ENCODE measurements at regions not wholly inside any gene's neighbourhood (a gene's known extent, or its start where the extent isn't known, plus 50 kb on each side); places are given as distances from the start of the nearest gene placed in this dataset.

DNA sequence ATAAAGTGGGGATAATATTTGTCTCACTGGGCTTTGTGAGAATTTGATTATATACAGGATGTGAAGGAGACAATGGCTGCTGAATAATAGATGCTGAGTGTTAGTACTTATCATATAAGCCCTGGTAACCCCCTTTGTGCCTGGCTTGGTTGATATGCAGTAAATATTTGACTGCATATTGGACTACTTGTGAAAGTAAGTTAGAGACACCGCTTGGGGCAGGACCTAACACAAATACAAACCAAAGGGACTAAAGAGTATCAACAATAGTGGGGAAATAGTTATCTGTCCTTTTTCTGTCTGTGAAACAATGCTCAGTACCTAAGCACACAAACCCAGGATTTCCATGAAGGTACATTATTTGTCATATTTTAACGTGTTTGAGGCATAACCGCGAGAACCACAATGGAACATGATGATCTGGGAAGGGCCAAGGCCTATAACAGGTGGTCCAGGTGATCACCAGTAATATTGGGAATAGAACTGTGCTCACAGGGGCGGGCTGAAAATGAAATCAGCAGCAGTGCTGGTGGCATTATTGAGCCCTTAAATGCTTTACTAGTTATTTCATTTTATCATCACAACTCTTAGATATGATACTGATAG lies 138.2 kb upstream of the SMARCA2 start:
- no peak for DNase-seq (ENCODE audit: low read depth in 1 of 2, low spot score in 1 of 2)
- Histone ChIP-seq H3K27ac (no peak overlapping the region), H3K4me3 (no peak overlapping the region), H3K4me2 (no peak overlapping the region), H3K4me1 (no peaks in the 10 kb centered on the region), H3K9me3 (no peaks in the 10 kb centered on the region)
- POLR2A ChIA-PET, result no interaction called here
- no peak for ATAC-seq
- CTCF ChIA-PET, result no interaction called here
- TF ChIP-seq MAFK (IDR thresholded peaks at IDR 0.05; ENCODE audit: partially characterized antibody), result no peak
- 9% methylated on average over 5 of the region's 5 CpGs for WGBS (ENCODE audit: missing lambda C conversion rate)
- FAIRE-seq, result no peak

DNA sequence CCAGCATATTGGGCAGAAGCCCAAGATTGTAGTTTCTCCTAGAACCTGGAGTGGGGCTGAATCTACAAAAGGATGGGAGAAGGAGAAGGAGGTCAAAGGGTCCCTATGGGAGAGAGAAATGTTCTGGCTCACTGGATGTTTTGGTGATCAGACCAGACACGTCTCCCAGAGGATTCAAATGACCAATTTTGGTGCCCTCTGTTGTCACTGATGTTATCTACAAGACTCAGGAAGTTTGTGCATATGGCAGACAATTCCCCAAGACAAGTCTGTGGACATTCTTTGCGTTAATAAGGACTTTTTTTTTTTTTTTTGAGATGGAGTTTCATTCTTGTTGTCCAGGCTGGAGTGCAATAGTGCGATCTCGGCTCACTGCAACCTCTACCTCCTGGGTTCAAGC lies 137.2 kb upstream of the SMARCA2 start:
- Histone ChIP-seq H3K27ac (no peak overlapping the region), H3K9me3 (no peaks in the 10 kb centered on the region), H3K4me1 (no peaks in the 10 kb centered on the region), H3K4me3 (no peak overlapping the region), H3K4me2 (no peak overlapping the region)
- 14% methylated on average over 4 of the region's 4 CpGs for whole genome bisulfite sequencing (ENCODE audit: missing lambda C conversion rate)
- TF ChIP-seq, protein P1, sequence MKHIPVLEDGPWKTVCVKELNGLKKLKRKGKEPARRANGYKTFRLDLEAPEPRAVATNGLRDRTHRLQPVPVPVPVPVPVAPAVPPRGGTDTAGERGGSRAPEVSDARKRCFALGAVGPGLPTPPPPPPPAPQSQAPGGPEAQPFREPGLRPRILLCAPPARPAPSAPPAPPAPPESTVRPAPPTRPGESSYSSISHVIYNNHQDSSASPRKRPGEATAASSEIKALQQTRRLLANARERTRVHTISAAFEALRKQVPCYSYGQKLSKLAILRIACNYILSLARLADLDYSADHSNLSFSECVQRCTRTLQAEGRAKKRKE (CRISPR knock-in tag; IDR thresholded peaks at IDR 0.05; ENCODE audit: low read depth), result no peak
- TF ChIP-seq, protein P2, sequence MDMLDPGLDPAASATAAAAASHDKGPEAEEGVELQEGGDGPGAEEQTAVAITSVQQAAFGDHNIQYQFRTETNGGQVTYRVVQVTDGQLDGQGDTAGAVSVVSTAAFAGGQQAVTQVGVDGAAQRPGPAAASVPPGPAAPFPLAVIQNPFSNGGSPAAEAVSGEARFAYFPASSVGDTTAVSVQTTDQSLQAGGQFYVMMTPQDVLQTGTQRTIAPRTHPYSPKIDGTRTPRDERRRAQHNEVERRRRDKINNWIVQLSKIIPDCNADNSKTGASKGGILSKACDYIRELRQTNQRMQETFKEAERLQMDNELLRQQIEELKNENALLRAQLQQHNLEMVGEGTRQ (IDR thresholded peaks at IDR 0.05), result no peak
- TF ChIP-seq RNF2 (IDR thresholded peaks at IDR 0.05; ENCODE audit: borderline replicate concordance, low read depth) (no peak), POLR2AphosphoS2 (conservative IDR thresholded peaks at IDR 0.05; ENCODE audit: low read length) (no peak), EP300 (IDR thresholded peaks at IDR 0.05) (no peak), RCOR1 (IDR thresholded peaks at IDR 0.05; ENCODE audit: low read depth, low read length) (no peak), TFCP2L1 (CRISPR knock-in tag; IDR thresholded peaks at IDR 0.05) (no peak), HEYL (CRISPR knock-in tag; IDR thresholded peaks at IDR 0.05) (no peak), ZSCAN20 (CRISPR knock-in tag; IDR thresholded peaks at IDR 0.05) (no peak)
- no peak for FAIRE-seq
- no peak for DNase-seq (ENCODE audit: low read depth in 1 of 2, low spot score in 1 of 2)
- no peak for ATAC-seq
- ChIA-PET POLR2A (no interaction called here), CTCF (no interaction called here)

DNA sequence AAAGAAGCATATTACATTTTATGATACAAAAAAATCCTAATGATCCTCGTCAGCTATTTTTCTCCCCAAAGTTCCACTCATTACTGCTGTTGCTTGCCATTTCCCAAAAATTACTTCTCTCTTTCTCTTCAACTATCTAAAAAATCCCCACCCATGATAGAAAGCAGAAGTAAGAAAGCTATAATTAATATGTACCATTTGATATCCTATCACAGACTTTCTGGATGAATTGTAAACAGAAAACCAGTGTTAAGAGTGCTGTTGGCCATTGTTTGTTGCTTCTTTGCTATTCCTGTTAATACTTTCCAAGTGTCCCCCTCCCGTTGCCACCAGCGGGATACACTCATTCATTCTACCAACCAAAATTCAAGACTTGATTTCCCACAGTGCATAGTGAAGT lies 136.3 kb upstream of the SMARCA2 start:
- no peak overlapping the region for H3K27ac ChIP-seq
- H3K4me3 ChIP-seq, result no peak overlapping the region
- no peak for DNase-seq (ENCODE audit: low read depth in 1 of 2, low spot score in 1 of 2)
- POLR2A ChIA-PET, result no interaction called here
- WGBS (ENCODE audit: missing lambda C conversion rate), result under 1% methylated on average over 3 of the region's 3 CpGs
- ATAC-seq, result no peak
- no peak for FAIRE-seq
- H3K4me2 ChIP-seq, result no peak overlapping the region
- H3K4me1 ChIP-seq, result no peaks in the 10 kb centered on the region
- no peak for TF ChIP-seq RARB (CRISPR knock-in tag; IDR thresholded peaks at IDR 0.05)
- no peak for TF ChIP-seq EHF (CRISPR knock-in tag; IDR thresholded peaks at IDR 0.05)
- TF ChIP-seq REST (IDR thresholded peaks at IDR 0.05), result no peak
- no peak for TF ChIP-seq CHD2 (IDR thresholded peaks at IDR 0.05; ENCODE audit: low read length, partially characterized antibody)
- no peak for TF ChIP-seq MAZ (IDR thresholded peaks at IDR 0.05; ENCODE audit: borderline replicate concordance, low read depth, low read length)
- TF ChIP-seq JUNB (IDR thresholded peaks at IDR 0.05), result no peak
- TF ChIP-seq RNF2 (IDR thresholded peaks at IDR 0.05; ENCODE audit: borderline replicate concordance, low read depth), result no peak
- TF ChIP-seq MAFK (IDR thresholded peaks at IDR 0.05; ENCODE audit: partially characterized antibody), result no peak
- no peak for TF ChIP-seq HEYL (CRISPR knock-in tag; IDR thresholded peaks at IDR 0.05)
- no peak for TF ChIP-seq MYC (IDR thresholded peaks at IDR 0.05; ENCODE audit: borderline replicate concordance, low read length)
- CTCF ChIA-PET, result no interaction called here
- no peaks in the 10 kb centered on the region for H3K9me3 ChIP-seq

All from A549 (cell line).